ENCODE measurements at regions not wholly inside any gene's neighbourhood (a gene's known extent, or its start where the extent isn't known, plus 50 kb on each side); places are given as distances from the start of the nearest gene placed in this dataset.

- TF ChIP-seq CHD7 (IDR thresholded peaks at IDR 0.05; ENCODE audit: insufficient replicate concordance, low read length) = no peak
- TF ChIP-seq YY1 (IDR thresholded peaks at IDR 0.05; ENCODE audit: low read depth, low read length) = no peak
- TF ChIP-seq NRF1 (IDR thresholded peaks at IDR 0.05; ENCODE audit: low read depth, low read length) = no peak
- no peak for TF ChIP-seq CBX5 (IDR thresholded peaks at IDR 0.05; ENCODE audit: low read depth, low read length)
- TF ChIP-seq RBBP5 (IDR thresholded peaks at IDR 0.05; ENCODE audit: borderline replicate concordance, low read depth, low read length) = no peak
Observed at GRCh38 chr15:47570451-47570850, 146.9 kb upstream of the SEMA6D start (continued).

Data from H1 (cell line).